Inferior parietal cortex (tissue), 1 donor: ENCODE measurements at regions not wholly inside any gene's neighbourhood (a gene's known extent, or its start where the extent isn't known, plus 50 kb on each side); places are given as distances from the start of the nearest gene placed in this dataset.

Source experiments
- DNase-seq: peaks from one replicate; pipeline ENCODE4 v3.0.0-alpha.2; 2016; ENCODE audit errors: extremely low spot score

GRCh38 chr4:14868426-14869395 is 133.6 kb upstream of the CPEB2 start:
- DNase-seq = no peak

GRCh38 chr4:14871676-14872430 is 130.4 kb upstream of the CPEB2 start:
- no peak for DNase-seq

- DNase-seq = no peak
These were observed 127.3 kb upstream of the CPEB2 start for GRCh38 chr4:14874990-14875389.

GRCh38 chr4:14877246-14878225 is 124.7 kb upstream of the CPEB2 start:
- DNase-seq = peak; percentile 20

- DNase-seq = no peak
These were observed 123.6 kb upstream of the CPEB2 start for GRCh38 chr4:14878681-14879080.

GRCh38 chr4:14879683-14880082 is 122.6 kb upstream of the CPEB2 start:
- DNase-seq = no peak

GRCh38 chr4:14880805-14881204 is 121.5 kb upstream of the CPEB2 start:
- DNase-seq = no peak

GRCh38 chr4:14883166-14883565 is 119.1 kb upstream of the CPEB2 start:
- no peak for DNase-seq

GRCh38 chr4:14883661-14884060 is 118.6 kb upstream of the CPEB2 start:
- DNase-seq = no peak

GRCh38 chr4:14887842-14888433 is 114.3 kb upstream of the CPEB2 start:
- no peak for DNase-seq

- DNase-seq = no peak
These were observed 113.3 kb upstream of the CPEB2 start for GRCh38 chr4:14888790-14889572.

GRCh38 chr4:14892563-14892962 is 109.7 kb upstream of the CPEB2 start:
- no peak for DNase-seq

- DNase-seq = no peak
These were observed 108.6 kb upstream of the CPEB2 start for GRCh38 chr4:14893713-14894112.

GRCh38 chr4:14894392-14895292 is 107.6 kb upstream of the CPEB2 start:
- DNase-seq = no peak

- no peak for DNase-seq
These were observed 105.6 kb upstream of the CPEB2 start for GRCh38 chr4:14896656-14897175.

- no peak for DNase-seq
These were observed 105.1 kb upstream of the CPEB2 start for GRCh38 chr4:14897217-14897616.

- no peak for DNase-seq
These were observed 103.3 kb upstream of the CPEB2 start for GRCh38 chr4:14898989-14899388.

GRCh38 chr4:14902342-14902741 is 99.9 kb upstream of the CPEB2 start:
- no peak for DNase-seq

- DNase-seq = peak; percentile 40
These were observed 99.0 kb upstream of the CPEB2 start for GRCh38 chr4:14903321-14903720.
